ENCODE measurements at regions not wholly inside any gene's neighbourhood (a gene's known extent, or its start where the extent isn't known, plus 50 kb on each side); places are given as distances from the start of the nearest gene placed in this dataset.

- TF ChIP-seq EZH2 (IDR thresholded peaks at IDR 0.05; ENCODE audit: borderline replicate concordance, insufficient read depth, low read depth, low read length, poor library complexity, severe bottlenecking), result no peak
- H3K27me3 Mint-ChIP-seq, result no peaks in the 10 kb centered on the region
- POLR2A ChIA-PET, result no interaction called here
- 100% methylated on average over 3 of the region's 6 CpGs for WGBS (ENCODE audit: insufficient coverage)
- Histone ChIP-seq H2AFZ (ENCODE audit: insufficient read depth, low read depth, low read length, poor library complexity, severe bottlenecking) (no peak overlapping the region), H4K20me1 (ENCODE audit: control insufficient read depth, insufficient read depth, low read length, poor library complexity, severe bottlenecking) (no peaks in the 10 kb centered on the region), H3K4me2 (replicated peaks; ENCODE audit: low read depth, low read length, poor library complexity, severe bottlenecking) (no peak overlapping the region), H3K36me3 (replicated peaks in 1 of 2; ENCODE audit: control extremely low read depth in 1 of 2, control insufficient read depth in 1 of 2, extremely low read depth in 1 of 2, insufficient read depth in 2 of 2, low read length in 1 of 2) (no peaks in the 10 kb centered on the region), H3K4me3 (ENCODE audit: control extremely low read depth in 1 of 5, extremely low read depth in 1 of 5, insufficient read depth in 1 of 5, low read depth in 2 of 5, low read length in 4 of 5) (no peak overlapping the region), H3K9ac (ENCODE audit: low read length) (no peak overlapping the region), H3K27me3 (replicated peaks in 1 of 4; ENCODE audit: control extremely low read depth in 1 of 4, control insufficient read depth in 3 of 4, insufficient read depth in 4 of 4, low read length in 3 of 4) (peaks cover 0 to 2% (median 0%) of the 10 kb centered on the region in 4 experiments), H3K79me2 (ENCODE audit: control insufficient read depth, insufficient read depth, low read length) (no peaks in the 10 kb centered on the region), H3K27ac (ENCODE audit: low read length in 2 of 2) (no peak overlapping the region), H3K9me3 (ENCODE audit: control extremely low read depth in 1 of 3, control insufficient read depth in 2 of 3, insufficient read depth in 1 of 3, low read length in 2 of 3) (peaks cover 0 to 4% (median 0%) of the 10 kb centered on the region in 3 donors), H3K4me1 (ENCODE audit: control insufficient read depth in 2 of 2, insufficient read depth in 2 of 2, low read length in 2 of 2) (no peaks in the 10 kb centered on the region)
- peaks cover 5% of the 10 kb centered on the region for H3K4me1 Mint-ChIP-seq
- ATAC-seq (ENCODE audit: low read depth), result no peak
- intact Hi-C loops (cut with micrococcal nuclease), result no loop called here
- DNase-seq, result no peak
- CTCF ChIA-PET, result no interaction called here
- H3K9me3 Mint-ChIP-seq (ENCODE audit: insufficient read depth), result no peaks in the 10 kb centered on the region
- H3K4me3 Mint-ChIP-seq, result no peak overlapping the region
- no peak overlapping the region for H3K27ac Mint-ChIP-seq
Observed at GRCh38 chr13:31885994-31886393, 145.6 kb upstream of the FRY start.

GRCh38 chr13:31887286-31887685, 144.3 kb upstream of the FRY start:
- ChIA-PET POLR2A (no interaction called here), CTCF (interaction anchor here (1.1 kb wide), 1 partner anchor 23 kb away, joined by 8 read pairs; no protein-coding TSS in a partner anchor)
- Mint-ChIP-seq H3K27ac (no peak overlapping the region), H3K4me1 (peaks cover 2% of the 10 kb centered on the region), H3K27me3 (no peaks in the 10 kb centered on the region), H3K9me3 (ENCODE audit: insufficient read depth) (no peaks in the 10 kb centered on the region), H3K4me3 (no peak overlapping the region)
- Histone ChIP-seq H2AFZ (ENCODE audit: insufficient read depth, low read depth, low read length, poor library complexity, severe bottlenecking) (no peak overlapping the region), H3K9ac (ENCODE audit: low read length) (no peak overlapping the region), H3K4me2 (replicated peaks; ENCODE audit: low read depth, low read length, poor library complexity, severe bottlenecking) (no peak overlapping the region), H3K4me1 (ENCODE audit: control insufficient read depth in 2 of 2, insufficient read depth in 2 of 2, low read length in 2 of 2) (no peaks in the 10 kb centered on the region), H3K27me3 (replicated peaks in 1 of 4; ENCODE audit: control extremely low read depth in 1 of 4, control insufficient read depth in 3 of 4, insufficient read depth in 4 of 4, low read length in 3 of 4) (peaks cover 0 to 2% (median 0%) of the 10 kb centered on the region in 4 experiments), H3K36me3 (replicated peaks in 1 of 2; ENCODE audit: control extremely low read depth in 1 of 2, control insufficient read depth in 1 of 2, extremely low read depth in 1 of 2, insufficient read depth in 2 of 2, low read length in 1 of 2) (no peaks in the 10 kb centered on the region), H3K9me3 (ENCODE audit: control extremely low read depth in 1 of 3, control insufficient read depth in 2 of 3, insufficient read depth in 1 of 3, low read length in 2 of 3) (peaks cover 0 to 4% (median 0%) of the 10 kb centered on the region in 3 donors), H3K79me2 (ENCODE audit: control insufficient read depth, insufficient read depth, low read length) (no peaks in the 10 kb centered on the region), H3K4me3 (ENCODE audit: control extremely low read depth in 1 of 5, extremely low read depth in 1 of 5, insufficient read depth in 1 of 5, low read depth in 2 of 5, low read length in 4 of 5) (no peak overlapping the region), H4K20me1 (ENCODE audit: control insufficient read depth, insufficient read depth, low read length, poor library complexity, severe bottlenecking) (no peaks in the 10 kb centered on the region), H3K27ac (ENCODE audit: low read length in 2 of 2) (no peak overlapping the region)
- WGBS (ENCODE audit: insufficient coverage), result 100% methylated on average over 1 of the region's 2 CpGs
- ATAC-seq (ENCODE audit: low read depth) (no peak), DNase-seq (no peak)
- intact Hi-C loops (cut with micrococcal nuclease), result no loop called here
- no peak for TF ChIP-seq EZH2 (IDR thresholded peaks at IDR 0.05; ENCODE audit: borderline replicate concordance, insufficient read depth, low read depth, low read length, poor library complexity, severe bottlenecking)
- TF ChIP-seq CTCF (IDR thresholded peaks at IDR 0.05), result no peak

All from B cell (primary cell).